Ishikawa (cell line): ENCODE measurements at regions not wholly inside any gene's neighbourhood (a gene's known extent, or its start where the extent isn't known, plus 50 kb on each side); places are given as distances from the start of the nearest gene placed in this dataset.

Experiments used
- CREB1 ChIP-seq: IDR thresholded peaks from 2 replicates; pipeline ENCODE4 v1.6.1; 2012; ENCODE audit warnings: low read depth
- EGR1 ChIP-seq: IDR thresholded peaks from 2 replicates; pipeline ENCODE4 v1.6.1; 2012
- EP300 ChIP-seq: IDR thresholded peaks from 2 replicates; pipeline ENCODE4 v1.6.1; 2012; ENCODE audit warnings: borderline replicate concordance
- FOXM1 ChIP-seq: IDR thresholded peaks from 2 replicates; pipeline ENCODE4 v1.6.1; 2012; ENCODE audit warnings: low read depth, borderline replicate concordance
- NFIC ChIP-seq: IDR thresholded peaks from 2 replicates; pipeline ENCODE4 v1.6.1; 2012
- RAD21 ChIP-seq: IDR thresholded peaks from 2 replicates; pipeline ENCODE4 v1.6.1; 2012; ENCODE audit warnings: low read depth
- TCF12 ChIP-seq: IDR thresholded peaks from 2 replicates; pipeline ENCODE4 v1.6.1; 2012; ENCODE audit warnings: low read depth
- TEAD4 ChIP-seq: IDR thresholded peaks from 2 replicates; pipeline ENCODE4 v1.6.1; 2012
- ZBTB7A ChIP-seq: IDR thresholded peaks from 2 replicates; pipeline ENCODE4 v1.6.1; 2012; ENCODE audit warnings: low read depth
- TF ChIP-seq, protein P1 (sequence below): IDR thresholded peaks from 2 replicates; pipeline ENCODE4 v1.6.1; 2012
- TF ChIP-seq, protein P2 (sequence below): IDR thresholded peaks from 2 replicates; pipeline ENCODE4 v1.6.1; 2012; ENCODE audit warnings: low read depth, mild to moderate bottlenecking

DNA sequence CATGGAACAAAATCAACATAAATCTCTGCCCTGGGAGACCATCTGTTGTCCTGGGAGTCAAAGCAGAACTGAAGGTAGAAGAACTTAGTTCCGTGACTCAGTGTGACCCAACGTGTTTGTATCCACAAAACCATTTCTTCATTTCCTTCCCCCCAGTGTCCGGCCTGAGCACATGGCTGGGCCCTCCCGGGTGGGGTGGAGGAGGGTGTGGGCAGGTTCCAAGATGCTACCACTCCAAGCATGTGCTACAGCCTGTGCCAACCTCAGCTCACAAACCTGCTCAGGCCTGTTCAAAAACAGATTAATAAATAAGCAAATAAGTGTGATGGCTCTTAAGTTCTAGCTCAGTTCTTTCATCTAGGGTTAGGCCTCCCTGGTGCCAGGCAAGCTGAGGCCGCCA, 55.3 kb downstream of the SHANK2 start:
- no peak for TF ChIP-seq EP300
- TF ChIP-seq, protein P1, sequence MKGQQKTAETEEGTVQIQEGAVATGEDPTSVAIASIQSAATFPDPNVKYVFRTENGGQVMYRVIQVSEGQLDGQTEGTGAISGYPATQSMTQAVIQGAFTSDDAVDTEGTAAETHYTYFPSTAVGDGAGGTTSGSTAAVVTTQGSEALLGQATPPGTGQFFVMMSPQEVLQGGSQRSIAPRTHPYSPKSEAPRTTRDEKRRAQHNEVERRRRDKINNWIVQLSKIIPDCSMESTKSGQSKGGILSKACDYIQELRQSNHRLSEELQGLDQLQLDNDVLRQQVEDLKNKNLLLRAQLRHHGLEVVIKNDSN, result no peak
- TF ChIP-seq TEAD4, result no peak
- TF ChIP-seq NFIC, result no peak
- TF ChIP-seq EGR1, result no peak
- TF ChIP-seq FOXM1, result no peak
- no peak for TF ChIP-seq RAD21
- no peak for TF ChIP-seq TCF12
- no peak for TF ChIP-seq CREB1
- TF ChIP-seq ZBTB7A, result no peak
- TF ChIP-seq, protein P2, sequence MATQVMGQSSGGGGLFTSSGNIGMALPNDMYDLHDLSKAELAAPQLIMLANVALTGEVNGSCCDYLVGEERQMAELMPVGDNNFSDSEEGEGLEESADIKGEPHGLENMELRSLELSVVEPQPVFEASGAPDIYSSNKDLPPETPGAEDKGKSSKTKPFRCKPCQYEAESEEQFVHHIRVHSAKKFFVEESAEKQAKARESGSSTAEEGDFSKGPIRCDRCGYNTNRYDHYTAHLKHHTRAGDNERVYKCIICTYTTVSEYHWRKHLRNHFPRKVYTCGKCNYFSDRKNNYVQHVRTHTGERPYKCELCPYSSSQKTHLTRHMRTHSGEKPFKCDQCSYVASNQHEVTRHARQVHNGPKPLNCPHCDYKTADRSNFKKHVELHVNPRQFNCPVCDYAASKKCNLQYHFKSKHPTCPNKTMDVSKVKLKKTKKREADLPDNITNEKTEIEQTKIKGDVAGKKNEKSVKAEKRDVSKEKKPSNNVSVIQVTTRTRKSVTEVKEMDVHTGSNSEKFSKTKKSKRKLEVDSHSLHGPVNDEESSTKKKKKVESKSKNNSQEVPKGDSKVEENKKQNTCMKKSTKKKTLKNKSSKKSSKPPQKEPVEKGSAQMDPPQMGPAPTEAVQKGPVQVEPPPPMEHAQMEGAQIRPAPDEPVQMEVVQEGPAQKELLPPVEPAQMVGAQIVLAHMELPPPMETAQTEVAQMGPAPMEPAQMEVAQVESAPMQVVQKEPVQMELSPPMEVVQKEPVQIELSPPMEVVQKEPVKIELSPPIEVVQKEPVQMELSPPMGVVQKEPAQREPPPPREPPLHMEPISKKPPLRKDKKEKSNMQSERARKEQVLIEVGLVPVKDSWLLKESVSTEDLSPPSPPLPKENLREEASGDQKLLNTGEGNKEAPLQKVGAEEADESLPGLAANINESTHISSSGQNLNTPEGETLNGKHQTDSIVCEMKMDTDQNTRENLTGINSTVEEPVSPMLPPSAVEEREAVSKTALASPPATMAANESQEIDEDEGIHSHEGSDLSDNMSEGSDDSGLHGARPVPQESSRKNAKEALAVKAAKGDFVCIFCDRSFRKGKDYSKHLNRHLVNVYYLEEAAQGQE, result no peak
